ENCODE measurements at regions not wholly inside any gene's neighbourhood (a gene's known extent, or its start where the extent isn't known, plus 50 kb on each side); places are given as distances from the start of the nearest gene placed in this dataset.

GRCh38 chr12:91317306-91317705, 134.7 kb upstream of the DCN start:
- Histone ChIP-seq H3K9me3 (no peaks in the 10 kb centered on the region), H3K36me3 (no peaks in the 10 kb centered on the region), H3K27ac (no peak overlapping the region), H3K4me3 (no peak overlapping the region), H3K4me1 (no peaks in the 10 kb centered on the region), H3K27me3 (ENCODE audit: low read depth) (no peaks in the 10 kb centered on the region)
- TF ChIP-seq, protein P1, sequence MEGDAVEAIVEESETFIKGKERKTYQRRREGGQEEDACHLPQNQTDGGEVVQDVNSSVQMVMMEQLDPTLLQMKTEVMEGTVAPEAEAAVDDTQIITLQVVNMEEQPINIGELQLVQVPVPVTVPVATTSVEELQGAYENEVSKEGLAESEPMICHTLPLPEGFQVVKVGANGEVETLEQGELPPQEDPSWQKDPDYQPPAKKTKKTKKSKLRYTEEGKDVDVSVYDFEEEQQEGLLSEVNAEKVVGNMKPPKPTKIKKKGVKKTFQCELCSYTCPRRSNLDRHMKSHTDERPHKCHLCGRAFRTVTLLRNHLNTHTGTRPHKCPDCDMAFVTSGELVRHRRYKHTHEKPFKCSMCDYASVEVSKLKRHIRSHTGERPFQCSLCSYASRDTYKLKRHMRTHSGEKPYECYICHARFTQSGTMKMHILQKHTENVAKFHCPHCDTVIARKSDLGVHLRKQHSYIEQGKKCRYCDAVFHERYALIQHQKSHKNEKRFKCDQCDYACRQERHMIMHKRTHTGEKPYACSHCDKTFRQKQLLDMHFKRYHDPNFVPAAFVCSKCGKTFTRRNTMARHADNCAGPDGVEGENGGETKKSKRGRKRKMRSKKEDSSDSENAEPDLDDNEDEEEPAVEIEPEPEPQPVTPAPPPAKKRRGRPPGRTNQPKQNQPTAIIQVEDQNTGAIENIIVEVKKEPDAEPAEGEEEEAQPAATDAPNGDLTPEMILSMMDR (IDR thresholded peaks at IDR 0.05), result no peak
- DNase-seq (no peak), ATAC-seq (no peak)
- intact Hi-C loops (cut with DNase I), result no loop called here

- TF ChIP-seq, protein P1 (IDR thresholded peaks at IDR 0.05), result no peak
- H3K27ac ChIP-seq, result no peak overlapping the region
- intact Hi-C loops (cut with DNase I), result no loop called here
These were observed 134.3 kb upstream of the DCN start for GRCh38 chr12:91316907-91317269.

GRCh38 chr12:91316161-91316906, 133.7 kb upstream of the DCN start:
- Histone ChIP-seq H3K36me3 (no peaks in the 10 kb centered on the region), H3K4me1 (no peaks in the 10 kb centered on the region), H3K4me3 (no peak overlapping the region), H3K27me3 (ENCODE audit: low read depth) (no peaks in the 10 kb centered on the region), H3K9me3 (no peaks in the 10 kb centered on the region), H3K27ac (no peak overlapping the region)
- intact Hi-C loops (cut with DNase I), result no loop called here
- DNase-seq (no peak), ATAC-seq (no peak)
- TF ChIP-seq, protein P1 (IDR thresholded peaks at IDR 0.05), result no peak

More at GRCh38 chr12:91316907-91317269, 134.3 kb upstream of the DCN start:
- ATAC-seq (no peak), DNase-seq (no peak)
- H3K9me3 ChIP-seq, result no peaks in the 10 kb centered on the region
- no peak overlapping the region for H3K4me3 ChIP-seq
- no peaks in the 10 kb centered on the region for H3K4me1 ChIP-seq
- H3K27me3 ChIP-seq (ENCODE audit: low read depth), result no peaks in the 10 kb centered on the region
- H3K36me3 ChIP-seq, result no peaks in the 10 kb centered on the region

GRCh38 chr12:91311081-91311480, 128.5 kb upstream of the DCN start:
- TF ChIP-seq, protein P1 (IDR thresholded peaks at IDR 0.05), result no peak
- H3K4me1 ChIP-seq, result no peaks in the 10 kb centered on the region
- no peaks in the 10 kb centered on the region for H3K36me3 ChIP-seq
- intact Hi-C loops (cut with DNase I), result no loop called here
- ATAC-seq (no peak), DNase-seq (no peak)
- no peaks in the 10 kb centered on the region for H3K27me3 ChIP-seq (ENCODE audit: low read depth)
- no peaks in the 10 kb centered on the region for H3K9me3 ChIP-seq
- no peak overlapping the region for H3K27ac ChIP-seq
- H3K4me3 ChIP-seq, result no peak overlapping the region

- H3K9me3 ChIP-seq, result no peaks in the 10 kb centered on the region
- ATAC-seq (no peak), DNase-seq (no peak)
- no peaks in the 10 kb centered on the region for H3K27me3 ChIP-seq (ENCODE audit: low read depth)
- H3K4me3 ChIP-seq, result no peak overlapping the region
- no peaks in the 10 kb centered on the region for H3K36me3 ChIP-seq
- intact Hi-C loops (cut with DNase I), result no loop called here
- no peak overlapping the region for H3K27ac ChIP-seq
- TF ChIP-seq, protein P1 (IDR thresholded peaks at IDR 0.05), result no peak
- H3K4me1 ChIP-seq, result no peaks in the 10 kb centered on the region
These were observed 126.8 kb upstream of the DCN start for GRCh38 chr12:91309450-91309849.

All from lower lobe of right lung (tissue), 2 donors.